ENCODE measurements at regions not wholly inside any gene's neighbourhood (a gene's known extent, or its start where the extent isn't known, plus 50 kb on each side); places are given as distances from the start of the nearest gene placed in this dataset.
A peak's percentile ranks its signal among the peaks of the same experiment; 100 is the strongest.

GRCh38 chr12:115452751-115453281 lies 768.8 kb upstream of the TBX3 start:
- Histone ChIP-seq H3K27me3 (peaks cover 9% of the 10 kb centered on the region), H3K4me1 (peaks cover 0 to 9% (median 3%) of the 10 kb centered on the region in 4 donors), H3K27ac (no peak overlapping the region), H3K36me3 (no peaks in the 10 kb centered on the region), H3K9me3 (no peaks in the 10 kb centered on the region), H3K4me3 (no peak overlapping the region)
- DNase-seq, result no peak
- TF ChIP-seq, protein P1, sequence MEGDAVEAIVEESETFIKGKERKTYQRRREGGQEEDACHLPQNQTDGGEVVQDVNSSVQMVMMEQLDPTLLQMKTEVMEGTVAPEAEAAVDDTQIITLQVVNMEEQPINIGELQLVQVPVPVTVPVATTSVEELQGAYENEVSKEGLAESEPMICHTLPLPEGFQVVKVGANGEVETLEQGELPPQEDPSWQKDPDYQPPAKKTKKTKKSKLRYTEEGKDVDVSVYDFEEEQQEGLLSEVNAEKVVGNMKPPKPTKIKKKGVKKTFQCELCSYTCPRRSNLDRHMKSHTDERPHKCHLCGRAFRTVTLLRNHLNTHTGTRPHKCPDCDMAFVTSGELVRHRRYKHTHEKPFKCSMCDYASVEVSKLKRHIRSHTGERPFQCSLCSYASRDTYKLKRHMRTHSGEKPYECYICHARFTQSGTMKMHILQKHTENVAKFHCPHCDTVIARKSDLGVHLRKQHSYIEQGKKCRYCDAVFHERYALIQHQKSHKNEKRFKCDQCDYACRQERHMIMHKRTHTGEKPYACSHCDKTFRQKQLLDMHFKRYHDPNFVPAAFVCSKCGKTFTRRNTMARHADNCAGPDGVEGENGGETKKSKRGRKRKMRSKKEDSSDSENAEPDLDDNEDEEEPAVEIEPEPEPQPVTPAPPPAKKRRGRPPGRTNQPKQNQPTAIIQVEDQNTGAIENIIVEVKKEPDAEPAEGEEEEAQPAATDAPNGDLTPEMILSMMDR (IDR thresholded peaks at IDR 0.05), result no peak
- no peak for TF ChIP-seq POLR2A (IDR thresholded peaks at IDR 0.05)
- TF ChIP-seq POLR2AphosphoS5 (IDR thresholded peaks at IDR 0.05), result no peak
- TF ChIP-seq EP300 (IDR thresholded peaks at IDR 0.05; ENCODE audit: low read depth), result no peak
- intact Hi-C loops (cut with DNase I; ENCODE audit: low total_unique reads) (no loop called here), in situ Hi-C loops (cut with MboI; ENCODE audit: low pct_ligation_motif_present in 1 of 4, low pct_unique_long_range_greater_than_20kb in 1 of 4, low sequenced_read_pairs in 3 of 4) (no loop called here)
- WGBS, 2 donors (ENCODE audit: low coverage in 1 of 2), result 77% methylated on average over 10 of the region's 10 CpGs; no CpG with 5 or more reads in 1 of the 2 donors

DNA sequence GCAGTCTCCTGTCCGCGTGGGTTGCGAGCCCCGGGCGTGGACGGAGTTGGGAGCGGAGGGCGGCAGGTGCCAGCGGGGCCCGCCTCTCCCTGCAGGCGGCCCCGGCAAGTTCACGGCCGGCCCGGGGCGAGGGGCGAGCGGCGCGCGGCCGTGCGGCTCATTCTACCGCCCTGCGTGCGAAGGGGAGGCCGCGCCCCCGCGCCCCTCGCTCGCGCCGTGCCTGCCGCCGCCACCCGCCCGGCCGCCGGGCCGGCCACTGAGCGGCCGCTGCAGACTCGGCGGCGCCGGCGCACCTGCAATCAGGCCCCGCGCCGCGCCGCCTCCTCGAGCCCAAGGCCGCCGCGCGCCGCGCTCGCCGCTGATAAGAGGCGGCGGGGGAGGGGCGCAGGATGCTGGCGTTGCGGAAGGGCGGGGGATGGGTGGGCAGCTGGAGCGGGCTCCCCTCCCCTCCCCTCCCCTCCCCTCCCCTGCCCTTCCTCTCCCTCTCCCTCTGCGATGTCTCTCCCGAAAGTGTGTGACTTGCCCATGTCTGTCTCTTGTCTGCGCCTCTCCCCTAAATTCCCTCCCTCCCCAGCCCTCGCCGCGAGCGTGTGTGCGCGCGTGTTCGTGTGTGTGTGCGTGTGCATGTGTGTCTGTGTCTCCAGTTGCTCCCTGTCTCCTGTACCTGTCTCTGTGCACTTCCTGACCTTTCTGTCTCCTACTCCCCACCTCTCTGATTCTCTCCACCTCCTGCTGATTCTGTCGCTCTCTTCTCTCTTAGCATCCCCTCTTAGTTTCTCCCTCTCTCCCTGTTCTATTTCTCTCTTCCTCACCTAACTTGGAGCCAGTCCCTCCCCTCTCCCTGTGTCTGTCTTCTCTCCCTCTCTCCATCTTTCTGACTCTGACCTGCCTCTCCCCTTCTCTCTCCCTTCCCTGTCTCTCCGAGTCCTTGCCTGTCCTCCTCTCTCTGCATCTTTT lies 768.1 kb upstream of the TBX3 start:
- in situ Hi-C loops (cut with MboI; ENCODE audit: low pct_ligation_motif_present in 1 of 4, low pct_unique_long_range_greater_than_20kb in 1 of 4, low sequenced_read_pairs in 3 of 4) (no loop called here), intact Hi-C loops (cut with DNase I; ENCODE audit: low total_unique reads) (no loop called here)
- H3K36me3 ChIP-seq, result no peaks in the 10 kb centered on the region
- 7 to 51% methylated on average over 4 to 42 of the region's 83 CpGs for WGBS, 2 donors (ENCODE audit: low coverage in 1 of 2)
- TF ChIP-seq EP300 (IDR thresholded peaks at IDR 0.05; ENCODE audit: low read depth) (no peak), POLR2AphosphoS5 (IDR thresholded peaks at IDR 0.05) (no peak), POLR2A (IDR thresholded peaks at IDR 0.05) (no peak)
- TF ChIP-seq, protein P1 (IDR thresholded peaks at IDR 0.05), result no peak
- H3K27me3 ChIP-seq, result peaks cover 9% of the 10 kb centered on the region
- H3K27ac ChIP-seq, result no peak overlapping the region
- no peak for DNase-seq
- H3K4me1 ChIP-seq, result peaks cover 0 to 9% (median 3%) of the 10 kb centered on the region in 4 donors
- no peaks in the 10 kb centered on the region for H3K9me3 ChIP-seq
- H3K4me3 ChIP-seq, result peak overlapping the region in 2 of 4 donors; percentile 23 to 47

- H3K27ac ChIP-seq, result no peak overlapping the region
- DNase-seq, result no peak
- TF ChIP-seq, protein P1 (IDR thresholded peaks at IDR 0.05), result no peak
- TF ChIP-seq EP300 (IDR thresholded peaks at IDR 0.05; ENCODE audit: low read depth) (no peak), POLR2A (IDR thresholded peaks at IDR 0.05) (no peak), POLR2AphosphoS5 (IDR thresholded peaks at IDR 0.05) (no peak)
- no peaks in the 10 kb centered on the region for H3K9me3 ChIP-seq
- H3K27me3 ChIP-seq, result peaks cover 9% of the 10 kb centered on the region
- in situ Hi-C loops (cut with MboI; ENCODE audit: low pct_ligation_motif_present in 1 of 4, low pct_unique_long_range_greater_than_20kb in 1 of 4, low sequenced_read_pairs in 3 of 4), result no loop called here
- H3K4me1 ChIP-seq, result peaks cover 0 to 9% (median 3%) of the 10 kb centered on the region in 4 donors
- H3K36me3 ChIP-seq, result no peaks in the 10 kb centered on the region
- H3K4me3 ChIP-seq, result peak overlapping the region in 2 of 4 donors; percentile 23 to 47
- WGBS, 2 donors (ENCODE audit: low coverage in 1 of 2), result 57% methylated on average over 12 of the region's 12 CpGs; no CpG with 5 or more reads in 1 of the 2 donors
- intact Hi-C loops (cut with DNase I; ENCODE audit: low total_unique reads), result no loop called here
These were observed 767.3 kb upstream of the TBX3 start for GRCh38 chr12:115451151-115451779.

- intact Hi-C loops (cut with DNase I; ENCODE audit: low total_unique reads), result no loop called here
- no peak overlapping the region for H3K27ac ChIP-seq
- 90% methylated on average over 8 of the region's 8 CpGs; no CpG with 5 or more reads in 1 of the 2 donors for WGBS, 2 donors (ENCODE audit: low coverage in 1 of 2)
These were observed 766.7 kb upstream of the TBX3 start for GRCh38 chr12:115450710-115451109.

More at GRCh38 chr12:115450710-115451109, 766.7 kb upstream of the TBX3 start:
- TF ChIP-seq, protein P1 (IDR thresholded peaks at IDR 0.05), result no peak
- no peak for TF ChIP-seq POLR2AphosphoS5 (IDR thresholded peaks at IDR 0.05)
- in situ Hi-C loops (cut with MboI; ENCODE audit: low pct_ligation_motif_present in 1 of 4, low pct_unique_long_range_greater_than_20kb in 1 of 4, low sequenced_read_pairs in 3 of 4), result no loop called here
- Histone ChIP-seq H3K36me3 (no peaks in the 10 kb centered on the region), H3K4me3 (no peak overlapping the region), H3K27me3 (peaks cover 9% of the 10 kb centered on the region), H3K9me3 (no peaks in the 10 kb centered on the region), H3K4me1 (peaks cover 0 to 9% (median 3%) of the 10 kb centered on the region in 4 donors)
- no peak for DNase-seq
